Endothelial cell of umbilical vein (primary cell): ENCODE measurements at regions not wholly inside any gene's neighbourhood (a gene's known extent, or its start where the extent isn't known, plus 50 kb on each side); places are given as distances from the start of the nearest gene placed in this dataset.

Source experiments
- BruUV-seq: library from RNA; stranded (reverse); fragments of 400-500 nt; replicated peaks from 2 replicates; lab custom pipeline; 2021; lab: Mats Ljungman, UMichigan
- CTCF ChIA-PET: fragments of 300-600, 350-600 bp; sonication (Branson Sonifier 250); formaldehyde crosslinking; loops from one replicate; lab custom pipeline; 2021; ENCODE audit warnings: antibody characterized with exemption, inconsistent platforms; lab: Charles Lee
- POLR2A ChIA-PET: fragments of 300-600, 350-600 bp; sonication (Branson Sonifier 250); formaldehyde crosslinking; loops from one replicate; lab custom pipeline; 2021; ENCODE audit warnings: antibody characterized with exemption, inconsistent platforms; lab: Charles Lee
- DNase-seq: peaks from one replicate; pipeline ENCODE4 v3.0.0-alpha.2; 2011; ENCODE audit warnings: low read depth, low spot score
- FAIRE-seq: peaks from 2 replicates; lab custom pipeline; 2011; peaks lifted over from hg19 to GRCh38; lab: Jason Lieb, UNC
- H2AFZ ChIP-seq: 2 replicates; pipeline ENCODE4 v1.6.0; 2012; ENCODE audit warnings: low read depth, low read length, control low read depth, inconsistent platforms
- H3K27ac ChIP-seq: 2 replicates; pipeline ENCODE4 v1.5.1; 2011; ENCODE audit warnings: low read depth, mild to moderate bottlenecking, control low read depth, low read length, moderate library complexity; ENCODE audit not compliant: insufficient read depth
- H3K27me3 ChIP-seq, 2 experiments: 2 replicates each; pipeline versions ENCODE4 v1.6.0 to v1.6.1; 2011; ENCODE audit warnings: low read length in 2 of 2, mixed read lengths in 1 of 2; ENCODE audit not compliant: control insufficient read depth in 2 of 2, insufficient read depth in 2 of 2
- H3K36me3 ChIP-seq, 2 experiments: 2 replicates in 1 of 2; 3 replicates in 1 of 2; pipeline ENCODE4 v1.5.1; 2011; ENCODE audit warnings: low read length in 2 of 2, mild to moderate bottlenecking in 1 of 2, moderate library complexity in 1 of 2; ENCODE audit not compliant: control insufficient read depth in 2 of 2, insufficient read depth in 2 of 2; ENCODE audit errors: extremely low read depth in 1 of 2
- H3K4me1 ChIP-seq: 3 replicates; pipeline ENCODE4 v1.5.1; 2011; ENCODE audit warnings: mild to moderate bottlenecking, low read length; ENCODE audit not compliant: control insufficient read depth, insufficient read depth; ENCODE audit errors: extremely low read depth
- H3K4me2 ChIP-seq: 2 replicates; pipeline ENCODE4 v1.6.1; 2011; ENCODE audit warnings: low read length, control low read depth, mixed read lengths; ENCODE audit not compliant: insufficient read depth
- H3K4me3 ChIP-seq, 3 experiments: fragments of 200-600 bp in 1 of 3; sonication (generic), shearing (Covaris generic) in 1 of 3; replicated peaks in 1 of 3; 2 replicates each; pipeline ENCODE4 v1.5.1; 2011 to 2016; ENCODE audit warnings: control low read depth in 3 of 3, low read length in 3 of 3, mild to moderate bottlenecking in 2 of 3, inconsistent platforms in 1 of 3, low read depth in 1 of 3, moderate library complexity in 1 of 3; ENCODE audit not compliant: insufficient read depth in 1 of 3
- H3K79me2 ChIP-seq: 2 replicates; pipeline ENCODE4 v1.6.0; 2012; ENCODE audit warnings: low read length, inconsistent platforms; ENCODE audit not compliant: control insufficient read depth, insufficient read depth
- H3K9ac ChIP-seq: replicated peaks from 2 replicates; pipeline ENCODE3; 2011; ENCODE audit warnings: low read length, control low read depth; ENCODE audit not compliant: insufficient read depth; ENCODE audit errors: extremely low read depth
- H3K9me1 ChIP-seq: replicated peaks from 3 replicates; pipeline ENCODE4 v1.6.0; 2011; ENCODE audit warnings: mild to moderate bottlenecking, low read length; ENCODE audit not compliant: control insufficient read depth, insufficient read depth; ENCODE audit errors: extremely low read depth
- H3K9me3 ChIP-seq: replicated peaks from 2 replicates; pipeline ENCODE4 v1.5.1; 2012; ENCODE audit warnings: low read length, inconsistent platforms; ENCODE audit not compliant: control insufficient read depth, insufficient read depth
- H4K20me1 ChIP-seq: replicated peaks from 2 replicates; pipeline ENCODE3; 2011; ENCODE audit warnings: mild to moderate bottlenecking, low read length; ENCODE audit not compliant: control insufficient read depth, insufficient read depth; ENCODE audit errors: extremely low read depth
- CTCF ChIP-seq, 2 donors: IDR thresholded peaks; 1 replicate in 1 of 2; 2 replicates in 1 of 2; pipeline ENCODE4 v1.5.1; 2011; ENCODE audit warnings: low read length in 2 of 2, mild to moderate bottlenecking in 2 of 2, moderate library complexity in 2 of 2, control low read depth in 1 of 2, inconsistent platforms in 1 of 2, low read depth in 1 of 2; ENCODE audit not compliant: insufficient read depth in 1 of 2; ENCODE audit errors: extremely low read depth in 1 of 2
- EZH2 ChIP-seq: IDR thresholded peaks from 2 replicates; pipeline ENCODE4 v1.6.1; 2012; ENCODE audit warnings: borderline replicate concordance, low read depth, mild to moderate bottlenecking, moderate library complexity, low read length, inconsistent platforms; ENCODE audit not compliant: severe bottlenecking
- FOS ChIP-seq: IDR thresholded peaks from 2 replicates; pipeline ENCODE4 v1.6.1; 2011; ENCODE audit warnings: mild to moderate bottlenecking, low read length, moderate library complexity, borderline replicate concordance; ENCODE audit not compliant: insufficient read depth
- GATA2 ChIP-seq: IDR thresholded peaks from 2 replicates; pipeline ENCODE4 v1.7.0; 2011; ENCODE audit warnings: low read depth, mild to moderate bottlenecking, moderate library complexity, mixed read lengths, low read length; ENCODE audit not compliant: insufficient read length, insufficient read depth
- MAX ChIP-seq: IDR thresholded peaks from 2 replicates; pipeline ENCODE4 v1.6.1; 2011; ENCODE audit not compliant: insufficient read depth, insufficient read length
- MYC ChIP-seq: IDR thresholded peaks from one replicate; pipeline ENCODE4 v1.6.1; 2011; ENCODE audit warnings: mild to moderate bottlenecking, low read depth, low read length
- POLR2A ChIP-seq: IDR thresholded peaks from 2 replicates; pipeline ENCODE4 v1.6.1; 2012; ENCODE audit warnings: low read depth, mild to moderate bottlenecking, control low read depth, low read length
- dilution Hi-C: fragments of 300-500 bp; cut with MboI; formaldehyde crosslinking; loops from one replicate; pipeline ENCODE4 v1.15.0; 2019; ENCODE audit warnings: low sequenced_read_pairs; ENCODE audit not compliant: extremely low pct_ligation_motif_present
- intact Hi-C: fragments of 100-400 bp; cut with micrococcal nuclease; formaldehyde crosslinking; loops from one replicate; pipeline ENCODE4 v1.10.0; 2022

- H2AFZ ChIP-seq = no peak overlapping the region
- BruUV-seq = no TSS peak
- TF ChIP-seq GATA2 = no peak
- no peak for TF ChIP-seq EZH2
- FAIRE-seq (no peak), DNase-seq (no peak)
- no peak overlapping the region for H3K27ac ChIP-seq
- no peaks in the 10 kb centered on the region for H4K20me1 ChIP-seq
- no peak overlapping the region for H3K4me3 ChIP-seq
- no peaks in the 10 kb centered on the region for H3K27me3 ChIP-seq
- H3K79me2 ChIP-seq = no peaks in the 10 kb centered on the region
- no peaks in the 10 kb centered on the region for H3K4me1 ChIP-seq
- H3K36me3 ChIP-seq = no peaks in the 10 kb centered on the region
- no peaks in the 10 kb centered on the region for H3K9me3 ChIP-seq
- ChIA-PET POLR2A (no interaction called here), CTCF (interaction anchor here (1.2 kb wide), 1 partner anchor 10 kb away, joined by 3 read pairs; no protein-coding TSS in a partner anchor)
- no peak overlapping the region for H3K9ac ChIP-seq
- no peaks in the 10 kb centered on the region for H3K9me1 ChIP-seq
- no peak overlapping the region for H3K4me2 ChIP-seq
- intact Hi-C loops = no loop called here
- dilution Hi-C loops = no loop called here
These were observed 150.8 kb upstream of the FAM83B start for GRCh38 chr6:54695815-54696214.

DNA sequence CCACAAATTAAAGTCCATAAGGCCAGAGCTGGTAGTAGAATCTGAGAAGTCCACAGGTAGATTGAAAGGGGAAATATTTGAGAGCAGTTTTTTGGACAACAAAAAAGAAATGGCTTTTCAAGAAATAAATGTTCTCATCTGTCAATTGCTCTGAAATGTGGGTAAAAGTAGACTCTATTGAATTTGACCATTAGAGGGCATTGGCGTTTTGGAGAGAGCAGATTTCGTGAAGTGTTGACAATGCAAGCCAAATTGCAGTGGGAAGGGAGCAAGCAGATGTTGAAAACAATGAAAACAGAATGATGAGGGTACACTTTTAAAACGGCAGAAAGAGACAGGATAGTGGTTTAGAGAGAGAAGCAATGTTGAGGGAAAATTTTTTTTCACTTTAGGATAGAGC is 149.1 kb upstream of the FAM83B start:
- H3K9ac ChIP-seq = no peak overlapping the region
- no TSS peak for BruUV-seq
- H2AFZ ChIP-seq = no peak overlapping the region
- H3K27ac ChIP-seq = no peak overlapping the region
- H3K9me3 ChIP-seq = no peaks in the 10 kb centered on the region
- H3K9me1 ChIP-seq = no peaks in the 10 kb centered on the region
- ChIA-PET POLR2A (no interaction called here), CTCF (interaction anchor here (2.9 kb wide), 1 partner anchor 19 kb away, joined by 13 read pairs; no protein-coding TSS in a partner anchor)
- no peak overlapping the region for H3K4me3 ChIP-seq
- DNase-seq (no peak), FAIRE-seq (no peak)
- no peaks in the 10 kb centered on the region for H3K4me1 ChIP-seq
- H3K36me3 ChIP-seq = no peaks in the 10 kb centered on the region
- dilution Hi-C loops = no loop called here
- intact Hi-C loops = no loop called here
- H3K4me2 ChIP-seq = no peak overlapping the region
- no peaks in the 10 kb centered on the region for H3K27me3 ChIP-seq
- no peaks in the 10 kb centered on the region for H3K79me2 ChIP-seq
- TF ChIP-seq MAX (no peak), POLR2A (no peak), CTCF (IDR thresholded peaks at IDR 0.05; ENCODE audit: extremely low read depth in 1 of 2, insufficient read depth in 1 of 2, low read depth in 1 of 2, low read length in 2 of 2) (no peak), MYC (no peak), FOS (no peak)
- no peaks in the 10 kb centered on the region for H4K20me1 ChIP-seq
